ENCODE measurements at regions not wholly inside any gene's neighbourhood (a gene's known extent, or its start where the extent isn't known, plus 50 kb on each side); places are given as distances from the start of the nearest gene placed in this dataset.

DNA sequence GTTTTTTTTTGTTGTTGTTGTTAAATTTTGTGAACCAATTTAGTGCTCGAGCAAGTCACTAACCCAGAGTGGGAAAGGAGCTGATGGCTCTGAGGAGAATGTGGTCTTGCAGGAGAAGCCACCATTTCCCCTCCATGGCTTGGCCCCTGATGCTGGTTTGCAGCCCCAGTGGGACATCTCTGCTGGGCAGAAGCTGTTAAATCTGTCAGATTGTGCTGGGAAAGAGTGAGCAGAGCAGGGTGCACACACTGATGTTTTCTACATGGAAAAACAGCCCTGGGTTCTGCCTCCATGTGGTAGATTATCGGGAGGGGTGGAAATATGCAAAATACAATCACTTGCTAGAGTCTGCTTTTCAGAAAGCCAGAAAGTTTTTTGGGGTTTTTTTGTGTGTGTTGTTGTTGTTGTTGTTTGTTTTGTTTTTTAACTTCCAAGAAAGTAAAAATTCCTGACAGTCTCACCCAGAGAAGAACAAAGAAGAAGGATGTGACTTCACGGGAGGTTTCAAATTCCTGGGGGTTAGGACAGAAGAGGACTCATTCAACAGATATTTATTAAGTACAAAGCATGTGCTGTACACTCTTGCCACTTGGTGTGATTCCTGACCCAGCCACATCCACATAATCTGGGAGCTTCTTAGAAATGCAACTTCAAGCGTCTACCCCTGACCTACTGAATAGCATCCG, 133.7 kb downstream of the FOXB1 start:
- H3K4me2 ChIP-seq (ENCODE audit: insufficient read depth, low read length): no peak overlapping the region
- no peaks in the 10 kb centered on the region for H3K36me3 ChIP-seq (ENCODE audit: insufficient read depth, low read length)
- no peak for DNase-seq
- TF ChIP-seq, protein P1, sequence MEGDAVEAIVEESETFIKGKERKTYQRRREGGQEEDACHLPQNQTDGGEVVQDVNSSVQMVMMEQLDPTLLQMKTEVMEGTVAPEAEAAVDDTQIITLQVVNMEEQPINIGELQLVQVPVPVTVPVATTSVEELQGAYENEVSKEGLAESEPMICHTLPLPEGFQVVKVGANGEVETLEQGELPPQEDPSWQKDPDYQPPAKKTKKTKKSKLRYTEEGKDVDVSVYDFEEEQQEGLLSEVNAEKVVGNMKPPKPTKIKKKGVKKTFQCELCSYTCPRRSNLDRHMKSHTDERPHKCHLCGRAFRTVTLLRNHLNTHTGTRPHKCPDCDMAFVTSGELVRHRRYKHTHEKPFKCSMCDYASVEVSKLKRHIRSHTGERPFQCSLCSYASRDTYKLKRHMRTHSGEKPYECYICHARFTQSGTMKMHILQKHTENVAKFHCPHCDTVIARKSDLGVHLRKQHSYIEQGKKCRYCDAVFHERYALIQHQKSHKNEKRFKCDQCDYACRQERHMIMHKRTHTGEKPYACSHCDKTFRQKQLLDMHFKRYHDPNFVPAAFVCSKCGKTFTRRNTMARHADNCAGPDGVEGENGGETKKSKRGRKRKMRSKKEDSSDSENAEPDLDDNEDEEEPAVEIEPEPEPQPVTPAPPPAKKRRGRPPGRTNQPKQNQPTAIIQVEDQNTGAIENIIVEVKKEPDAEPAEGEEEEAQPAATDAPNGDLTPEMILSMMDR (IDR thresholded peaks at IDR 0.05; ENCODE audit: borderline replicate concordance, extremely low read depth, low read length, poor library complexity, severe bottlenecking): no peak
- TF ChIP-seq EZH2 (IDR thresholded peaks at IDR 0.05; ENCODE audit: borderline replicate concordance, low read depth, low read length, severe bottlenecking): no peak
- no peak overlapping the region for H3K27ac ChIP-seq (ENCODE audit: low read length)
- ATAC-seq (ENCODE audit: insufficient read depth, low read depth): no peak
- no peak overlapping the region for H3K4me3 ChIP-seq (ENCODE audit: low read depth in 1 of 2, low read length in 2 of 2)
- H3K4me1 ChIP-seq (ENCODE audit: insufficient read depth, low read length): no peaks in the 10 kb centered on the region
- H3K27me3 ChIP-seq (ENCODE audit: insufficient read depth, low read length, poor library complexity): peaks cover 5% of the 10 kb centered on the region
- no peak overlapping the region for H2AFZ ChIP-seq (ENCODE audit: low read depth, low read length)
- H3K9me3 ChIP-seq (ENCODE audit: insufficient read depth, low read length, severe bottlenecking): no peaks in the 10 kb centered on the region
- no peak overlapping the region for H3K9ac ChIP-seq (ENCODE audit: low read depth, low read length)
- H3K79me2 ChIP-seq (ENCODE audit: insufficient read depth, low read length): no peaks in the 10 kb centered on the region
- no peaks in the 10 kb centered on the region for H4K20me1 ChIP-seq (ENCODE audit: insufficient read depth, low read length)

DNA sequence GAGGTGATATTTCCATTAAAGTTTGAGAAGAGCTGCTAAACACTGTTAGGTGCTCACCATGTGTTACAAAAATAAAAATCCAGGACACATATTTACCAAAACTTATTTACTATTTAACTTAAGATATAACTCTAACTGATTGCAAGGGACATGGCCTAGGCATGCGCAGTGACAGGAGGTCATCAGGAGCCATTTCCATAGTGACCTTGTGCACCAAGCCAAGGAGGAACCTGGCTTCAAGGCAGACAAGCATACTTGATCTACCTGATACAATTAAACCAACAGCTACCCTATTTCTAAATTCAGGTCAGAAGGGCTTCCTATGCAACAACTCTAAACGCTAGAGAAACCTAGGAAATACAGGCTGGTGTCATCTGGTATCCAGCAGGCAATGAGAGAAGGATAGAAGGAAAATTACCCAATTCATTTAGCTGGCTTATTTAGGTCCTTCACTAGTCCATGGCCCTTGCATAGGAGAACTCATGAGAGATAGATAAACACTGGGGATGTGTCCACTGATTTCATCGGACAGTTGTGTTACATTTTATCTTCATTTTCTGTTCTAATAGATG, 134.4 kb downstream of the FOXB1 start:
- no peaks in the 10 kb centered on the region for H3K79me2 ChIP-seq (ENCODE audit: insufficient read depth, low read length)
- no peak overlapping the region for H3K9ac ChIP-seq (ENCODE audit: low read depth, low read length)
- H3K4me1 ChIP-seq (ENCODE audit: insufficient read depth, low read length): no peaks in the 10 kb centered on the region
- DNase-seq (no peak), ATAC-seq (ENCODE audit: insufficient read depth, low read depth) (no peak)
- H3K9me3 ChIP-seq (ENCODE audit: insufficient read depth, low read length, severe bottlenecking): no peaks in the 10 kb centered on the region
- no peaks in the 10 kb centered on the region for H4K20me1 ChIP-seq (ENCODE audit: insufficient read depth, low read length)
- peaks cover 5% of the 10 kb centered on the region for H3K27me3 ChIP-seq (ENCODE audit: insufficient read depth, low read length, poor library complexity)
- H3K4me3 ChIP-seq (ENCODE audit: low read depth in 1 of 2, low read length in 2 of 2): no peak overlapping the region
- H3K27ac ChIP-seq (ENCODE audit: low read length): no peak overlapping the region
- H2AFZ ChIP-seq (ENCODE audit: low read depth, low read length): no peak overlapping the region
- no peak overlapping the region for H3K4me2 ChIP-seq (ENCODE audit: insufficient read depth, low read length)
- no peak for TF ChIP-seq EZH2 (IDR thresholded peaks at IDR 0.05; ENCODE audit: borderline replicate concordance, low read depth, low read length, severe bottlenecking)
- TF ChIP-seq, protein P1 (IDR thresholded peaks at IDR 0.05; ENCODE audit: borderline replicate concordance, extremely low read depth, low read length, poor library complexity, severe bottlenecking): no peak
- no peaks in the 10 kb centered on the region for H3K36me3 ChIP-seq (ENCODE audit: insufficient read depth, low read length)

DNA sequence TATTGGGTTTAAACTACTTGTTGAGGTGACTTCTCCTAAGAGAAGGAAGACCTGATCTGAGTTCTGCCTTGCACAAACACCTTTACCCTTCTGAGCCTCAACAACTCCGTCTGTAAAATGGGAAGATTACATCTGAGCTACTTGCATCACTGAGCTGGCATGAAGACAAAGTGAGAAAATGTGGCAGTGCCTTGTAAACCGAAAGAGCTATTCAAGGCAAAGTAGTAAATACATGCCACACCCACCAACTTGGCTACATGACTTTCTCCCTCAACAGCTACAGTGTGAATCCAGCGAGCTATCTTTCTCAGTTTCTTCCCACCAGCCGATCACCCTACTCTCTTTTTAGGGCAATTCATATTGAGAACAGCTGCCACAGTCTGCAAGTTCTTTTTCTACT, 148.3 kb downstream of the FOXB1 start:
- H3K27ac ChIP-seq (ENCODE audit: low read length): no peak overlapping the region
- H2AFZ ChIP-seq (ENCODE audit: low read depth, low read length): no peak overlapping the region
- no peaks in the 10 kb centered on the region for H3K9me3 ChIP-seq (ENCODE audit: insufficient read depth, low read length, severe bottlenecking)
- no peak for DNase-seq
- TF ChIP-seq, protein P1 (IDR thresholded peaks at IDR 0.05; ENCODE audit: borderline replicate concordance, extremely low read depth, low read length, poor library complexity, severe bottlenecking): no peak
- TF ChIP-seq EZH2 (IDR thresholded peaks at IDR 0.05; ENCODE audit: borderline replicate concordance, low read depth, low read length, severe bottlenecking): no peak
- H3K4me3 ChIP-seq (ENCODE audit: low read depth in 1 of 2, low read length in 2 of 2): no peak overlapping the region
- no peaks in the 10 kb centered on the region for H3K27me3 ChIP-seq (ENCODE audit: insufficient read depth, low read length, poor library complexity)
- H3K4me1 ChIP-seq (ENCODE audit: insufficient read depth, low read length): no peaks in the 10 kb centered on the region
- H3K4me2 ChIP-seq (ENCODE audit: insufficient read depth, low read length): no peak overlapping the region
- no peak overlapping the region for H3K9ac ChIP-seq (ENCODE audit: low read depth, low read length)
- H3K79me2 ChIP-seq (ENCODE audit: insufficient read depth, low read length): no peaks in the 10 kb centered on the region
- ATAC-seq (ENCODE audit: insufficient read depth, low read depth): no peak
- no peaks in the 10 kb centered on the region for H3K36me3 ChIP-seq (ENCODE audit: insufficient read depth, low read length)
- H4K20me1 ChIP-seq (ENCODE audit: insufficient read depth, low read length): no peaks in the 10 kb centered on the region
